ENCODE measurements at regions not wholly inside any gene's neighbourhood (a gene's known extent, or its start where the extent isn't known, plus 50 kb on each side); places are given as distances from the start of the nearest gene placed in this dataset.
A peak's percentile ranks its signal among the peaks of the same experiment; 100 is the strongest.

DNA sequence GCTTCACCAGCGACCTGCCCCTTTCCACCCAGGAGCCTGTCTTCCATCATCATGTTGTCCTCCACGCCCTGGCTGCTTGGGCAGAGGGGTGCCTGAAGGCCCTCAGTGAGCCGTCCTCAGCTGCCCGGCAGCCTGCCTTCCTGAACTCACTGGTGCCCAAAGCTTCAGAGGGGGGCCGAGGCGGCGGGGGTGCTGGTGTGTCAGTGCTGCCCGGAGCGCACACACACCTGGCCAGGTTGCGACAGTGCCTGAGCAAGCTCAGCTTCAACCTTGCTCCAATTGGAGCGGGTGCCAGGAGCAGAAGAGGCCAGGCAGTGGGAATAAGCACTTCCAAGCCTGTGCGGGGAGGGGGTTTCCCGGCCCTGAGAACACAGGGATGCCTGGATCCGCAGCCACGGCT is 566.3 kb downstream of the INHBA start:
- in situ Hi-C loops (cut with MboI; ENCODE audit: low sequenced_read_pairs, unreplicated experiment) = no loop called here
- TF ChIP-seq, protein P1, sequence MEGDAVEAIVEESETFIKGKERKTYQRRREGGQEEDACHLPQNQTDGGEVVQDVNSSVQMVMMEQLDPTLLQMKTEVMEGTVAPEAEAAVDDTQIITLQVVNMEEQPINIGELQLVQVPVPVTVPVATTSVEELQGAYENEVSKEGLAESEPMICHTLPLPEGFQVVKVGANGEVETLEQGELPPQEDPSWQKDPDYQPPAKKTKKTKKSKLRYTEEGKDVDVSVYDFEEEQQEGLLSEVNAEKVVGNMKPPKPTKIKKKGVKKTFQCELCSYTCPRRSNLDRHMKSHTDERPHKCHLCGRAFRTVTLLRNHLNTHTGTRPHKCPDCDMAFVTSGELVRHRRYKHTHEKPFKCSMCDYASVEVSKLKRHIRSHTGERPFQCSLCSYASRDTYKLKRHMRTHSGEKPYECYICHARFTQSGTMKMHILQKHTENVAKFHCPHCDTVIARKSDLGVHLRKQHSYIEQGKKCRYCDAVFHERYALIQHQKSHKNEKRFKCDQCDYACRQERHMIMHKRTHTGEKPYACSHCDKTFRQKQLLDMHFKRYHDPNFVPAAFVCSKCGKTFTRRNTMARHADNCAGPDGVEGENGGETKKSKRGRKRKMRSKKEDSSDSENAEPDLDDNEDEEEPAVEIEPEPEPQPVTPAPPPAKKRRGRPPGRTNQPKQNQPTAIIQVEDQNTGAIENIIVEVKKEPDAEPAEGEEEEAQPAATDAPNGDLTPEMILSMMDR (IDR thresholded peaks at IDR 0.05; ENCODE audit: borderline replicate concordance, control extremely low read depth, extremely low read depth, insufficient read depth, missing control alignments) = no peak
- DNase-seq (ENCODE audit: low spot score) = no peak

DNA sequence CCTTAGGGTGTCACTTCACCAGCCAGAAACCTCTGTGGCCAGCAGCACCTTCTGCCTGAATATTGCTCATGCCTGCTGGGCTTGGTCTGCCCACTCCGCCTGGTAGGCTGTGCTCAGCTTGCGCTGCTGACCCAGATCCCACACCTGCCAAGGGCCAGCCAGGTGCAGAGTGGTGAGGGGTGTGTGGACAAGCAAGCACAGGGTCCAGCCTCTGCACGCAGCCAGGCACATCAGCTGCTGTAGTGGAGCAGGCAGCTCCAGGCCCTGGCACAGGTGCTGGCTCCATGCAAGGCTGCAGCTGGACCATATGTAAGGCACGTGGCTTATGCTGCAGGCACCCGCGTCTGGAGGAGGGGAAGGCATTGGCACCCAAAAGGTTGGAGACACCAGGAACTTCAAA is 567.4 kb downstream of the INHBA start:
- in situ Hi-C loops (cut with MboI; ENCODE audit: low sequenced_read_pairs, unreplicated experiment) = no loop called here
- no peak for DNase-seq (ENCODE audit: low spot score)
- TF ChIP-seq, protein P1 (IDR thresholded peaks at IDR 0.05; ENCODE audit: borderline replicate concordance, control extremely low read depth, extremely low read depth, insufficient read depth, missing control alignments) = no peak

DNA sequence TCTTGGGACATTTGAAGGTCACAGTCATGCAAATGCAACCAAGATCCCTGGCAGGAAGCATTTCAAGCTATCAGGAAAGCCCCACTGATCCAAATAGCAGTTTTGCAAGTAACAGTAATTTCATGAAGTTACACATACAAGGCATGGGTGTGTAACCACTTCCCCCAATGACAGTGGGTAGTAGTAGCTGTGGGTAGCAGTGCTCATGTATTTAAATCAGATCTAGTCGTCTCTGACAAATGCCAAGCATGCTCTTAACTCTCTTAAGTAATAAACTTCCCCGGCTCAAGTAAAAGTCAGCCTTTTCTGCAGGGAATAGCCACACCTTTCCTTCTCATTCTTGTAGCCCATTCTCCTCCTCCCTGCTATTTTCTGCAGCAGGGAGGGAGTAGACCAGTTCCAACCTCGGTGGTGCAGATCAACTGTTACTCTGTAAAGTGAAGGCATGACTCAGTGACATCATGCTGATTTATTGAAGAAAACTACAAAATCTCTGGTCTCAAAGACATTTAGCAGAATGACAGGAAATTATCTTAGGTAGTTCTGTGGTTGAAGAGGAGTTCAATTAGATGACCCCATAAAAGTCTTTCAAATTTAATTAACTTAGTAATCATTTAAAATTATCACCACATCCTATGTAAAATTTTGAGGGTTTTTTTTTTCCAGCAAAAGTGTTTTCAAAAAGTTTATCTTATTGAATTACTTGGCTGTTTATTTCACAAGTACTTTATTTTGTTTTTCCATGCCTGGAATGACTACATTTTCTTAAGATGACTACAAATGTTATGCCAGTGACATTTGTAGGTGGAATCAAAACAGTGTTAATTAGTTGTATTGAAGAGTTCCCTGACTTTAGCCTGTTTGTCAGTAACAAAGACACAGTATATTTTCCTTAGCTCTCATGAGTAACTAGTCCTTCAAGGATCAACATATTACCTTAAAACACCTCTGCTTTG is 568.3 kb downstream of the INHBA start:
- in situ Hi-C loops (cut with MboI; ENCODE audit: low sequenced_read_pairs, unreplicated experiment) = no loop called here
- DNase-seq (ENCODE audit: low spot score) = peak; percentile 58
- TF ChIP-seq, protein P1 (IDR thresholded peaks at IDR 0.05; ENCODE audit: borderline replicate concordance, control extremely low read depth, extremely low read depth, insufficient read depth, missing control alignments) = no peak

DNA sequence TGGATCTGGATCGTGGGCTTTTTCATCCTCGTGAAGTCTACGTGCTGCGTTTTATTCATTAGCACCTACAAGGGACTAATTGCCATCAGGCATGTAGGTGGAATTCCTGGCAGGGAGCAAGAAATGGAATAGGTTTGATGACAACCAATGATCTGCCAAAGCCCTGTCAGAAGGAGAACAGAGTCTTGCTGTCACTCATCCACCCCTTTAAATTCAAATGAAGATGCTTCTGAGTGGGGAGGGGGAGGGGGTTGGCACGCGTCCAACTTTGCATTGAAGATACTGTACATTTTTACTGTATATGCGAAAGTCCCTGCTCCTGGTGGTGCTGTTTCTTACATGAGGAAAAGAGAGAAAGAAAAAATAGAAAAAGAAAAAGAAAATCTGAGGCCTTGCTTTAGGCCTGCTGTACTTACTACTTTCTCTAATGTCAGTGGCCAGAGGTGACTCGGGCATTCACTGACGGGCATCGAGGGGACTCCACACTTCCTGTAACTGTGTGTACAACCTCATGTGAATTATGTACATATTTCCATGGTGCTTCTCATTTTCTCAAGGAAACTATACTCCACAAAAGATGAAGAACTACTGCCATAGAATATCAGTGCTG is 569.1 kb downstream of the INHBA start:
- TF ChIP-seq, protein P1 (IDR thresholded peaks at IDR 0.05; ENCODE audit: borderline replicate concordance, control extremely low read depth, extremely low read depth, insufficient read depth, missing control alignments) = no peak
- in situ Hi-C loops (cut with MboI; ENCODE audit: low sequenced_read_pairs, unreplicated experiment) = no loop called here
- DNase-seq (ENCODE audit: low spot score) = no peak

DNA sequence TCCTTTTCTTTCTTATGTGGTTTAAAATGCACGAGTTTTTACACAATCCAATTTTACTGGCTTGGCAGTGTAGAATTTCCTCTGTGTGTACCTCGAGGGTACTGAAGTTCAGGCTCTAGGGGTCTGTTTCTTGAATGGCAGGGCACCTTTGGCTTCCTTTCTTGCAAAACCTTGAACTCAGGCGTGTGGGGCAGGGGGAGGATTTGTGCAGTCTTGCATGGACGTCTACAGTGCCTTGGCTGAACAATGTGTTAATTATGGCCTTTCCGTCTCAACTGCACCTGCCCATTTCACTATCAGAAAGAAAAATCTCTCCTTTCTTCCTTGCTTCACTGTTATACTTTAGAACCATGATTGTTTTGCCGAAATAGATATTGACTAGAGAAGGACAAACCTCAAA is 570.9 kb downstream of the INHBA start:
- DNase-seq (ENCODE audit: low spot score) = no peak
- TF ChIP-seq, protein P1 (IDR thresholded peaks at IDR 0.05; ENCODE audit: borderline replicate concordance, control extremely low read depth, extremely low read depth, insufficient read depth, missing control alignments) = no peak
- in situ Hi-C loops (cut with MboI; ENCODE audit: low sequenced_read_pairs, unreplicated experiment) = no loop called here

DNA sequence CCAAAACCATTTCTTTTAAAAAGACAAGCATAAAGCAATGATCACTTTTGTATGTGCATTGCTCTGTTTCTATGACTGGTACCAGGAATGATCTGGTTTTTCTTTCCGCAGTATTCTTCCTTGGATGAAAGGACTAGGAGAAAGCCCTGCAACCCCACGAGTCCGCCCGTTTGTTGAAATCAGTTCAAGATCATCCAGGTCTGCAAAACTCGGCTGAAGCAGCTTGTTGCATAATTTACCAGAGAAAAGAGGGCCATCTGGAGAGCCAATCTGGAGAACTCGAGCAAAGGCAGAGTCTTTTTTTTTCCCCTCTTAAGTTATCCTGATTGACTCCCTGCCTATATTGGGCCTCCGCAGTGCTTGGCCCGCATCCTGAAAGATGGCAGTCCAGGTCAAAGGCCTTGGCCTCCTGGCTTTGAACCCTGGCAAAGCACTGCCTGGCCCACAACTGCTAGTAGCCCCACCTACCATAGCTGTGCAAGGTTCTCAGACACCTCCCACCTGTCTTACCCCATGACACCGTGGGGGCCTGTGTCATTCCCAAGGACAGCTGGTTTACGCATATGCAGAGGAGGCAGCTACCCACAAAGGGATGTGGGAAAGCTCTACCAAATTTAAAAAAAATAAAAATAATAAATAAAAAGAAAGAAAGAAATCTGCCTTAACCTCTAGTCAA is 572.2 kb downstream of the INHBA start:
- in situ Hi-C loops (cut with MboI; ENCODE audit: low sequenced_read_pairs, unreplicated experiment) = no loop called here

More for the DNA sequence above, 572.2 kb downstream of the INHBA start:
- DNase-seq (ENCODE audit: low spot score) = no peak
- TF ChIP-seq, protein P1 (IDR thresholded peaks at IDR 0.05; ENCODE audit: borderline replicate concordance, control extremely low read depth, extremely low read depth, insufficient read depth, missing control alignments) = no peak

Data from GM13976 (cell line).